ENCODE measurements at regions not wholly inside any gene's neighbourhood (a gene's known extent, or its start where the extent isn't known, plus 50 kb on each side); places are given as distances from the start of the nearest gene placed in this dataset.

GRCh38 chr1:60444680-60445079, 371.1 kb upstream of the C1orf87 start:
- no peak for DNase-seq

GRCh38 chr1:60436186-60436585, 362.6 kb upstream of the C1orf87 start:
- DNase-seq: no peak

GRCh38 chr1:60431593-60431992, 358.0 kb upstream of the C1orf87 start:
- no peak for DNase-seq

GRCh38 chr1:60430375-60430774, 356.8 kb upstream of the C1orf87 start:
- no peak for DNase-seq

GRCh38 chr1:60428127-60428526, 354.6 kb upstream of the C1orf87 start:
- no peak for DNase-seq

- no peak for DNase-seq
Observed at GRCh38 chr1:60427701-60428100, 354.1 kb upstream of the C1orf87 start.

GRCh38 chr1:60427194-60427593, 353.6 kb upstream of the C1orf87 start:
- DNase-seq: no peak

- no peak for DNase-seq
Observed at GRCh38 chr1:60425528-60425927, 352.0 kb upstream of the C1orf87 start.

- no peak for DNase-seq
Observed at GRCh38 chr1:60423146-60423780, 349.7 kb upstream of the C1orf87 start.

- DNase-seq: no peak
Observed at GRCh38 chr1:60421965-60422364, 348.4 kb upstream of the C1orf87 start.

- DNase-seq: no peak
Observed at GRCh38 chr1:60419023-60419422, 345.5 kb upstream of the C1orf87 start.

- DNase-seq: no peak
Observed at GRCh38 chr1:60415696-60416095, 342.1 kb upstream of the C1orf87 start.

GRCh38 chr1:60413091-60413490, 339.5 kb upstream of the C1orf87 start:
- DNase-seq: peak in 1 of 2 donors; percentile 21

- peak in 1 of 2 donors; percentile 16 for DNase-seq
Observed at GRCh38 chr1:60411591-60411990, 338.0 kb upstream of the C1orf87 start.

GRCh38 chr1:60402816-60403215, 329.2 kb upstream of the C1orf87 start:
- DNase-seq: no peak

GRCh38 chr1:60402216-60402615, 328.6 kb upstream of the C1orf87 start:
- no peak for DNase-seq

GRCh38 chr1:60394436-60394835, 320.9 kb upstream of the C1orf87 start:
- DNase-seq: no peak

GRCh38 chr1:60390593-60391282, 317.2 kb upstream of the C1orf87 start:
- no peak for DNase-seq

- no peak for DNase-seq
Observed at GRCh38 chr1:60388092-60388987, 314.8 kb upstream of the C1orf87 start.

GRCh38 chr1:60387175-60387574, 313.6 kb upstream of the C1orf87 start:
- DNase-seq: no peak

GRCh38 chr1:60386249-60386648, 312.7 kb upstream of the C1orf87 start:
- no peak for DNase-seq

- no peak for DNase-seq
Observed at GRCh38 chr1:60376196-60376595, 302.6 kb upstream of the C1orf87 start.

- DNase-seq: no peak
Observed at GRCh38 chr1:60374537-60374936, 301.0 kb upstream of the C1orf87 start.

Measured in right lung (tissue), 2 donors.